Retinal pigment epithelial cell (primary cell): ENCODE measurements at regions not wholly inside any gene's neighbourhood (a gene's known extent, or its start where the extent isn't known, plus 50 kb on each side); places are given as distances from the start of the nearest gene placed in this dataset.

Source experiments
- DNase-seq: peaks from one replicate; pipeline ENCODE4 v3.0.0-alpha.2; 2010; ENCODE audit warnings: low read depth
- H3K4me3 ChIP-seq: 2 replicates; pipeline ENCODE4 v1.5.1; 2011; ENCODE audit warnings: mild to moderate bottlenecking, low read length, control low read depth, moderate library complexity
- TF ChIP-seq, protein P1 (sequence below): conservative IDR thresholded peaks from 2 replicates; pipeline ENCODE4 v1.5.1; 2011; ENCODE audit warnings: low read depth, low read length, control low read depth, inconsistent platforms

DNA sequence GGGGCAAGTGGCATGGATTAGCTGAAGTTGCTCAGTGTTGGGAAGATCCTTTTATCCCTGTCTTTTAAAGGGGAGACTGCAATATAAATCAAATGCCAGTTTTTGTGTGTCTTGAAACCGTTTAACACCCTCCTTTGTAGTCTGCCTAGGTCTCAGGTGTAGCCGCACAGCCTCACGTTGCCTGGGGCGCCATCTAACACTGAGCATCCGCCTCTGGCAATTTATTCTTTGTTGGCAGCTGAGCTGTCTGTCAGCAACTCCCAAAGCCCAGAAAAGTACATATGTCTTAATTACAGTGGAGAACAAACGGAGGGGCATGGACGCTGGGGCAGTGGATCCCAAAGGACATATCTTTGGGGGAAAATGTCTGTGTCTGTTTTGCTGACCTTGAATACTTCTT is 254.7 kb downstream of the STK31 start:
- TF ChIP-seq, protein P1, sequence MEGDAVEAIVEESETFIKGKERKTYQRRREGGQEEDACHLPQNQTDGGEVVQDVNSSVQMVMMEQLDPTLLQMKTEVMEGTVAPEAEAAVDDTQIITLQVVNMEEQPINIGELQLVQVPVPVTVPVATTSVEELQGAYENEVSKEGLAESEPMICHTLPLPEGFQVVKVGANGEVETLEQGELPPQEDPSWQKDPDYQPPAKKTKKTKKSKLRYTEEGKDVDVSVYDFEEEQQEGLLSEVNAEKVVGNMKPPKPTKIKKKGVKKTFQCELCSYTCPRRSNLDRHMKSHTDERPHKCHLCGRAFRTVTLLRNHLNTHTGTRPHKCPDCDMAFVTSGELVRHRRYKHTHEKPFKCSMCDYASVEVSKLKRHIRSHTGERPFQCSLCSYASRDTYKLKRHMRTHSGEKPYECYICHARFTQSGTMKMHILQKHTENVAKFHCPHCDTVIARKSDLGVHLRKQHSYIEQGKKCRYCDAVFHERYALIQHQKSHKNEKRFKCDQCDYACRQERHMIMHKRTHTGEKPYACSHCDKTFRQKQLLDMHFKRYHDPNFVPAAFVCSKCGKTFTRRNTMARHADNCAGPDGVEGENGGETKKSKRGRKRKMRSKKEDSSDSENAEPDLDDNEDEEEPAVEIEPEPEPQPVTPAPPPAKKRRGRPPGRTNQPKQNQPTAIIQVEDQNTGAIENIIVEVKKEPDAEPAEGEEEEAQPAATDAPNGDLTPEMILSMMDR: no peak
- DNase-seq: no peak
- H3K4me3 ChIP-seq: no peak overlapping the region

GRCh38 chr7:23965296-23965695 is 255.3 kb downstream of the STK31 start:
- no peak for DNase-seq
- H3K4me3 ChIP-seq: no peak overlapping the region
- TF ChIP-seq, protein P1: no peak

GRCh38 chr7:23966941-23967340 is 256.9 kb downstream of the STK31 start:
- TF ChIP-seq, protein P1: no peak
- no peak for DNase-seq
- no peak overlapping the region for H3K4me3 ChIP-seq

GRCh38 chr7:23967949-23968599 is 258.1 kb downstream of the STK31 start:
- TF ChIP-seq, protein P1: no peak
- no peak for DNase-seq
- H3K4me3 ChIP-seq: no peak overlapping the region

- TF ChIP-seq, protein P1: no peak
- no peak for DNase-seq
- no peak overlapping the region for H3K4me3 ChIP-seq
Measured at GRCh38 chr7:23968791-23969190, 258.8 kb downstream of the STK31 start.

DNA sequence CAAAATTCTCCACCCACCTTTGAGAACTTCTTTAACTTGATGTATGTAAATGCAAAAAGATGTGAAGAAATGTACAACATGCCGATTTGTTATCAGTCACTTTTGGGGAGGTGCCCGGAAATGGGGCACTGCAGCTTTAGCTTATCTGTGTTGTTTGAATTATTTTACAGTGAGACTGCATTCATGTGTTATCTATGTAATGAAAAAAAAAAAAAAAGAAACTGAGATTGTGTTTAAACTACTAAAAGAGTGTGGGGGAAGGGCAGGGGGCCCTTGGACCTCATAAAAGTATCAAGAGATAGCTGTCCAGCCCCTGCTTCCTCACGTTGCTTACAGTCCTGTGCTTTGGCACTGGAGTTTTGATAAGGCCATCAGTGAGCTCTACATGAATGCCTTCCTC is 259.4 kb downstream of the STK31 start:
- TF ChIP-seq, protein P1: no peak
- DNase-seq: no peak
- H3K4me3 ChIP-seq: no peak overlapping the region

GRCh38 chr7:23970193-23970592 is 260.2 kb downstream of the STK31 start:
- no peak overlapping the region for H3K4me3 ChIP-seq
- no peak for DNase-seq
- TF ChIP-seq, protein P1: no peak
